SIG-M5 treated with dmso at 0.1 percent for 504 hours (cell line): ENCODE measurements at regions not wholly inside any gene's neighbourhood (a gene's known extent, or its start where the extent isn't known, plus 50 kb on each side); places are given as distances from the start of the nearest gene placed in this dataset.

Source experiments
- DNase-seq: peaks from one replicate; lab custom pipeline; 2025; ENCODE audit not compliant: unreplicated experiment; lab: John Stamatoyannopoulos, UW

GRCh38 chr1:226489718-226490425 lies 58.7 kb upstream of the STUM start:
- DNase-seq: no peak

- no peak for DNase-seq
Measured at GRCh38 chr1:226490426-226490809, 58.1 kb upstream of the STUM start.

DNA sequence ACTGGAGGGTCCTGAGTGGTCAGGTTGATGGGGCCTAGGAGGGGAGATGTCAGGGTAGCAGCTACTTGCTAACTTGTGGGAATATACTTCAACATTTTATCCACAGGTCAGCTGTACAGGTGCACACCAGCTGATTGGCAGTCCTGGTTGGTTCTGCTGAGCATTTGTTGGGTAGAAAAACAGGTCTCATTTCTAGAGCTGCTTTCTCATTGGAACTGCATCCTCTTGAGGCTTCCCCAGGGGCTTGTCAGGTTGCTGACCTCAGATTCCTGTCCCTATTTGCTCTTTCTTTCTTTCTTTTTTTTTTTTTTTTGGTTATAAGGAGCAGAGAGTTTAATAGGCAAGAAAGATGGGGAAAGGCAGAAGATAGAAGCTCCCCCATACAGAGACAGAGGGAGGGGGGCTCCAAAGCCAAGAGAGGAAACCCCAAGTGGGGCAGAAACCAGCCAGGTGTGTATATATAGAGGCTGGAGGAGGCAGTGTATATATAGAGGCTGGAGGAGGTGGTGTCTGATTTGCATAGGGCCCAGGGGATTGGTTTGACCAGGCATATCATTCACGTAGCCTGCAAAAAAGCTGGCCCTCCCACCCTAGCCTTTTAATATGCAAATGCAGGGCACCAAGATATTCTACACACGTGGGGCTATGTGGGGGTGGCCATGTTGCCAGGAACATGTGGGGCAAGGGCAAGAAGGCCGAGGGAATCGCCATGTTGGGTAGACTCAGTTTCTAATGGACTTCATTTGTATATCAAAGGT lies 57.3 kb upstream of the STUM start:
- no peak for DNase-seq

DNA sequence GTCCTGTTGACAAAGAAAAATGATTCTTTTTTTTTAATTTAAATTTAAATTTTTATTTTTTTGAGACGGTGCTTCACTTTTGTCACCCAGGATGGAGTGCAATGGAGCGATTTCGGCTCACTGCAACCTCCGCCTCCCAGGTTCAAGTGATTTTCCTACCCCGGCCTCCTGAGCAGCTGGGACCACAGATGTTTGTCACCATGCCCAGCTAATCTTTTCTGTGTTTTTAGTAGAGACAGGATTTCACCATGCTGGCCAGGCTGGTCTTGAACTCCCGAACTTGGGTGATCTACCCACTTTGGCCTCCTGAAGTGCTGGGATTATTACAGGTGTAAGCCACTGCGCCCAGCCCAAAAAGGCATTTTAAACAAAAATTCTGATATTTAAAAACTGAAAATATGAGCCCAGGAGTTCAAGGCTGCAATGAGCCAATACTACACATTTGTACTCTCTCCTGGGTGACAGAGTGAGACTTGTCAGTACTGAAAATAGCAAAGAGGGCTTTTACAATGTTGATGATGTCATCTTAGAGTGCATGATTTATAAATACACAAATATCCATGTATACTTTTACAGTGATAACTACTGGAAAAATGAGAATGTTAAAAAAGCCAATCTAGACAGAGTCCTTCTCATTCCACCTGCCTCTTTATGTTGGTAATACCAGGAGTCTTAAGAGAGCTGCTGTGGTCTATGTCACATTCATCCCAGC lies 56.0 kb upstream of the STUM start:
- DNase-seq: no peak

DNA sequence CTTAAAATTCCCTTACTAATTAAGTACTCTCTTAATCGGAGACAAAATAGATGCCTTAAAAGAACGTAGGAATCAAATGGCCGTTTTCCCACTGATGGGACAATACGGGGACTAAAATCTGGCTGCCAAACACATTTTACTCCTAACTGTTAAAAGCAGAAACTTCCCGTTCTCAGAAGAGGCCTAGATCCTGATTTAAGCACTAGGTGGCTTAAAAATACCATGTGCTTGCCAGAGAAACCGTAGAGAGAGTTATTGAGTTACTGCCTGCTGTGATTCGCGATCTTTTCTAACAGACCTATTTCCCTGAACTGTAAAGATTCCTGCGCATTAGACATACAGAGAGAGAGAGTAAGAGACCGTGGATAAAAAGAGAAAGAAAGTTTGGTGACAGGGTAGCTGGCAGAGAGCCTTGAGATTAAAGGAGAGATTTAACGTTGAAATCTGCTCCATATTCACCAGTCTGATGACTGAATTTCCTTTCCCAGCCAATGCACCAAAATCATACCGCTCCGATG lies 54.4 kb upstream of the STUM start:
- no peak for DNase-seq

- DNase-seq: no peak
Measured at GRCh38 chr1:226495716-226496115, 52.8 kb upstream of the STUM start.

GRCh38 chr1:226496453-226497015 lies 52.0 kb upstream of the STUM start:
- DNase-seq: no peak

- no peak for DNase-seq
Measured at GRCh38 chr1:226497276-226497833, 51.2 kb upstream of the STUM start.

- DNase-seq: no peak
Measured at GRCh38 chr1:226497991-226498639, 50.4 kb upstream of the STUM start.

GRCh38 chr1:226498640-226499008 lies 49.9 kb upstream of the STUM start:
- DNase-seq: no peak
